K562 (cell line): ENCODE measurements at regions not wholly inside any gene's neighbourhood (a gene's known extent, or its start where the extent isn't known, plus 50 kb on each side); places are given as distances from the start of the nearest gene placed in this dataset.

Experiments used
- ELF4 ChIP-seq: fragments of 450-650 bp; formaldehyde crosslinking; IDR thresholded peaks from 2 replicates; pipeline ENCODE4 v1.4.0; 2022; ENCODE audit warnings: missing genetic modification characterization
- POLR2AphosphoS5 ChIP-seq: IDR thresholded peaks from 2 replicates; pipeline ENCODE4 v1.6.1; 2011; ENCODE audit warnings: mild to moderate bottlenecking, low read depth, low read length, moderate library complexity; ENCODE audit not compliant: control insufficient read depth, insufficient read depth

GRCh38 chr5:58239045-58239444 is 220.8 kb downstream of the PLK2 start:
- TF ChIP-seq POLR2AphosphoS5 (no peak), ELF4 (CRISPR knock-in tag) (no peak)
